ENCODE measurements at regions not wholly inside any gene's neighbourhood (a gene's known extent, or its start where the extent isn't known, plus 50 kb on each side); places are given as distances from the start of the nearest gene placed in this dataset.
A peak's percentile ranks its signal among the peaks of the same experiment; 100 is the strongest.
"Not testable (repeated sequence)": the region's sequence is repeated elsewhere in the genome, so short reads cannot be mapped to it uniquely, and the experiment has no call there.

- no peak for DNase-seq (ENCODE audit: low read depth in 2 of 2)
Measured at GRCh38 chr22:22946131-22946530, 58.5 kb downstream of the IGLL5 start.

GRCh38 chr22:22948651-22949571 lies 61.3 kb downstream of the IGLL5 start:
- DNase-seq (ENCODE audit: low read depth in 2 of 2): peak; percentile 69 to 71

- DNase-seq (ENCODE audit: low read depth in 2 of 2): no peak
Measured at GRCh38 chr22:22949953-22950352, 62.3 kb downstream of the IGLL5 start.

GRCh38 chr22:22951035-22951434 lies 63.4 kb downstream of the IGLL5 start:
- no peak for DNase-seq (ENCODE audit: low read depth in 2 of 2)

GRCh38 chr22:22952531-22953280 lies 65.1 kb downstream of the IGLL5 start:
- DNase-seq (ENCODE audit: low read depth in 2 of 2): no peak

- DNase-seq (ENCODE audit: low read depth in 2 of 2): no peak
Measured at GRCh38 chr22:22953791-22954190, 66.2 kb downstream of the IGLL5 start.

GRCh38 chr22:22954656-22955055 lies 67.0 kb downstream of the IGLL5 start:
- no peak for DNase-seq (ENCODE audit: low read depth in 2 of 2)

- DNase-seq (ENCODE audit: low read depth in 2 of 2): no peak
Measured at GRCh38 chr22:22955276-22955798, 67.7 kb downstream of the IGLL5 start.

- DNase-seq (ENCODE audit: low read depth in 2 of 2): peak; percentile 23 to 29
Measured at GRCh38 chr22:22955866-22956535, 68.4 kb downstream of the IGLL5 start.

- DNase-seq (ENCODE audit: low read depth in 2 of 2): no peak
Measured at GRCh38 chr22:22957090-22957489, 69.5 kb downstream of the IGLL5 start.

GRCh38 chr22:22958621-22959020 lies 71.0 kb downstream of the IGLL5 start:
- DNase-seq (ENCODE audit: low read depth in 2 of 2): no peak

GRCh38 chr22:22959147-22959827 lies 71.7 kb downstream of the IGLL5 start:
- peak; percentile 38 to 53 for DNase-seq (ENCODE audit: low read depth in 2 of 2)

- DNase-seq (ENCODE audit: low read depth in 2 of 2): no peak
Measured at GRCh38 chr22:22960307-22960706, 72.7 kb downstream of the IGLL5 start.

GRCh38 chr22:22961574-22961973 lies 74.0 kb downstream of the IGLL5 start:
- DNase-seq (ENCODE audit: low read depth in 2 of 2): no peak

GRCh38 chr22:22968366-22968765 lies 80.8 kb downstream of the IGLL5 start:
- DNase-seq (ENCODE audit: low read depth in 2 of 2): no peak

- not testable (repeated sequence) for DNase-seq (ENCODE audit: low read depth in 2 of 2)
Measured at GRCh38 chr22:22972605-22973004, 85.0 kb downstream of the IGLL5 start.

- DNase-seq (ENCODE audit: low read depth in 2 of 2): no peak
Measured at GRCh38 chr22:22973336-22973735, 85.7 kb downstream of the IGLL5 start.

- no peak for DNase-seq (ENCODE audit: low read depth in 2 of 2)
Measured at GRCh38 chr22:22974156-22974555, 86.5 kb downstream of the IGLL5 start.

GRCh38 chr22:22974795-22975580 lies 87.4 kb downstream of the IGLL5 start:
- DNase-seq (ENCODE audit: low read depth in 2 of 2): no peak

- DNase-seq (ENCODE audit: low read depth in 2 of 2): no peak
Measured at GRCh38 chr22:22976033-22976922, 88.7 kb downstream of the IGLL5 start.
